SU-DHL-6 (cell line): ENCODE measurements at regions not wholly inside any gene's neighbourhood (a gene's known extent, or its start where the extent isn't known, plus 50 kb on each side); places are given as distances from the start of the nearest gene placed in this dataset.

Source experiments
- H2AFZ ChIP-seq: fragments of 200-600 bp; sonication (generic); 2 replicates; pipeline ENCODE4 v1.6.1; 2014; ENCODE audit warnings: low read depth, mild to moderate bottlenecking, moderate library complexity, mixed read lengths, antibody characterized with exemption, low read length; ENCODE audit not compliant: severe bottlenecking
- H3F3A ChIP-seq: fragments of 200-600 bp; shearing (Covaris generic); 2 replicates; pipeline ENCODE4 v1.6.0; 2016; ENCODE audit warnings: antibody characterized with exemption, mild to moderate bottlenecking; ENCODE audit not compliant: insufficient read depth
- H3K27ac ChIP-seq: fragments of 200-600 bp; sonication (generic); 2 replicates; pipeline ENCODE4 v1.5.1; 2016; ENCODE audit warnings: low read depth, mild to moderate bottlenecking, low read length, moderate library complexity, mixed read lengths
- H3K27me3 ChIP-seq: fragments of 200-600 bp; sonication (generic), shearing (Covaris generic); 2 replicates; pipeline ENCODE4 v1.6.0; 2014; ENCODE audit warnings: mild to moderate bottlenecking, low read length
- H3K36me3 ChIP-seq: fragments of 200-600 bp; sonication (generic); 2 replicates; pipeline ENCODE4 v1.6.1; 2014; ENCODE audit warnings: mild to moderate bottlenecking, low read length, mixed read lengths
- H3K4me2 ChIP-seq: fragments of 300-600, 200-600 bp; shearing (Covaris generic), sonication (generic); 2 replicates; pipeline ENCODE4 v1.6.0; 2014; ENCODE audit warnings: low read length, low read depth, mild to moderate bottlenecking; ENCODE audit not compliant: poor library complexity, severe bottlenecking
- H3K4me3 ChIP-seq: fragments of 200-600 bp; sonication (generic); 2 replicates; pipeline ENCODE4 v1.5.1; 2014; ENCODE audit warnings: antibody characterized with exemption, low read length, mild to moderate bottlenecking, mixed read lengths; ENCODE audit not compliant: insufficient read depth, poor library complexity, severe bottlenecking
- H3K79me2 ChIP-seq: fragments of 200-600 bp; sonication (generic); 2 replicates; pipeline ENCODE4 v1.6.1; 2014; ENCODE audit warnings: mild to moderate bottlenecking, low read length, moderate library complexity; ENCODE audit not compliant: insufficient read depth
- H3K9ac ChIP-seq: fragments of 200-600 bp; sonication (generic); 2 replicates; pipeline ENCODE4 v1.7.0; 2014; ENCODE audit warnings: mild to moderate bottlenecking, low read length
- H3K9me2 ChIP-seq: fragments of 200-600 bp; sonication (generic); replicated peaks from 2 replicates; pipeline ENCODE4 v1.6.1; 2014; ENCODE audit warnings: low read length; ENCODE audit not compliant: insufficient read depth
- H3K9me3 ChIP-seq: fragments of 200-600 bp; sonication (generic); 2 replicates; pipeline ENCODE4 v1.6.1; 2014; ENCODE audit warnings: low read length, mixed read lengths; ENCODE audit not compliant: insufficient read depth
- H4K20me1 ChIP-seq: fragments of 200-600 bp; sonication (generic); 2 replicates; pipeline ENCODE4 v1.6.1; 2014; ENCODE audit warnings: low read depth, mild to moderate bottlenecking, antibody characterized with exemption, low read length, moderate library complexity, mixed read lengths
- CTCF ChIP-seq: fragments of 200-600 bp; sonication (generic); IDR thresholded peaks from one replicate; pipeline ENCODE4 v1.5.1; 2017; ENCODE audit warnings: antibody characterized with exemption, mild to moderate bottlenecking, low read length, moderate library complexity; ENCODE audit not compliant: insufficient read depth, poor library complexity, severe bottlenecking
- EZH2phosphoT487 ChIP-seq: fragments of 200-600 bp; sonication (generic), shearing (Covaris generic); conservative IDR thresholded peaks from 2 replicates; pipeline ENCODE4 v1.6.1; 2018; ENCODE audit warnings: mild to moderate bottlenecking, antibody characterized with exemption, low read length, moderate library complexity, mixed read lengths

- no peak for TF ChIP-seq CTCF
- TF ChIP-seq EZH2phosphoT487 = no peak
- H3K27ac ChIP-seq = no peak overlapping the region
- no peaks in the 10 kb centered on the region for H3K27me3 ChIP-seq
- no peak overlapping the region for H3K4me2 ChIP-seq
- no peaks in the 10 kb centered on the region for H3K79me2 ChIP-seq
- no peak overlapping the region for H3K9ac ChIP-seq
- no peaks in the 10 kb centered on the region for H3K9me3 ChIP-seq
- no peaks in the 10 kb centered on the region for H3F3A ChIP-seq
- no peak overlapping the region for H2AFZ ChIP-seq
- no peaks in the 10 kb centered on the region for H4K20me1 ChIP-seq
- H3K4me3 ChIP-seq = no peak overlapping the region
- H3K9me2 ChIP-seq = no peaks in the 10 kb centered on the region
- no peaks in the 10 kb centered on the region for H3K36me3 ChIP-seq
These were observed 307.1 kb downstream of the OSR1 start for GRCh38 chr2:19051203-19051831.

- H3K36me3 ChIP-seq = no peaks in the 10 kb centered on the region
- no peak overlapping the region for H3K9ac ChIP-seq
- no peak overlapping the region for H3K4me2 ChIP-seq
- no peaks in the 10 kb centered on the region for H3F3A ChIP-seq
- no peaks in the 10 kb centered on the region for H3K9me3 ChIP-seq
- no peaks in the 10 kb centered on the region for H3K79me2 ChIP-seq
- H2AFZ ChIP-seq = no peak overlapping the region
- H3K9me2 ChIP-seq = no peaks in the 10 kb centered on the region
- no peak overlapping the region for H3K27ac ChIP-seq
- TF ChIP-seq EZH2phosphoT487 (no peak), CTCF (no peak)
- no peaks in the 10 kb centered on the region for H4K20me1 ChIP-seq
- H3K27me3 ChIP-seq = no peaks in the 10 kb centered on the region
- no peak overlapping the region for H3K4me3 ChIP-seq
These were observed 308.1 kb downstream of the OSR1 start for GRCh38 chr2:19050354-19050753.

- no peaks in the 10 kb centered on the region for H3K9me3 ChIP-seq
- no peaks in the 10 kb centered on the region for H3K79me2 ChIP-seq
- no peaks in the 10 kb centered on the region for H3K9me2 ChIP-seq
- H2AFZ ChIP-seq = no peak overlapping the region
- H3K27ac ChIP-seq = no peak overlapping the region
- no peak overlapping the region for H3K9ac ChIP-seq
- no peaks in the 10 kb centered on the region for H4K20me1 ChIP-seq
- no peak for TF ChIP-seq EZH2phosphoT487
- TF ChIP-seq CTCF = no peak
- no peaks in the 10 kb centered on the region for H3F3A ChIP-seq
- H3K27me3 ChIP-seq = no peaks in the 10 kb centered on the region
- H3K4me3 ChIP-seq = no peak overlapping the region
- no peaks in the 10 kb centered on the region for H3K36me3 ChIP-seq
- H3K4me2 ChIP-seq = no peak overlapping the region
These were observed 309.7 kb downstream of the OSR1 start for GRCh38 chr2:19048593-19049266.
